GM21515 (cell line): ENCODE measurements at regions not wholly inside any gene's neighbourhood (a gene's known extent, or its start where the extent isn't known, plus 50 kb on each side); places are given as distances from the start of the nearest gene placed in this dataset.

Source experiments
- ATAC-seq: cut with Tn5 transposase; IDR thresholded peaks from one replicate; pipeline ENCODE4 v1.9.1; 2021; ENCODE audit not compliant: unreplicated experiment

GRCh38 chr4:96755569-96756484, 915.9 kb downstream of the PDHA2 start:
- no peak for ATAC-seq

- ATAC-seq, result no peak
Observed at GRCh38 chr4:96756584-96756983, 916.7 kb downstream of the PDHA2 start.

- ATAC-seq, result no peak
Observed at GRCh38 chr4:96763546-96763945, 923.7 kb downstream of the PDHA2 start.

- ATAC-seq, result no peak
Observed at GRCh38 chr4:96766359-96766758, 926.5 kb downstream of the PDHA2 start.

- ATAC-seq, result no peak
Observed at GRCh38 chr4:96767815-96768480, 928.1 kb downstream of the PDHA2 start.

- no peak for ATAC-seq
Observed at GRCh38 chr4:96775501-96775900, 935.6 kb downstream of the PDHA2 start.

- no peak for ATAC-seq
Observed at GRCh38 chr4:96776920-96777527, 937.1 kb downstream of the PDHA2 start.

- no peak for ATAC-seq
Observed at GRCh38 chr4:96784336-96784735, 944.4 kb downstream of the PDHA2 start.

GRCh38 chr4:96786306-96786705, 946.4 kb downstream of the PDHA2 start:
- ATAC-seq, result no peak

- ATAC-seq, result no peak
Observed at GRCh38 chr4:96787766-96788165, 947.9 kb downstream of the PDHA2 start.

- no peak for ATAC-seq
Observed at GRCh38 chr4:96809563-96809962, 969.7 kb downstream of the PDHA2 start.

GRCh38 chr4:96827086-96827485, 987.2 kb downstream of the PDHA2 start:
- no peak for ATAC-seq

GRCh38 chr4:96833831-96834230, 993.9 kb downstream of the PDHA2 start:
- no peak for ATAC-seq

GRCh38 chr4:96835991-96836390, 996.1 kb downstream of the PDHA2 start:
- no peak for ATAC-seq

- no peak for ATAC-seq
Observed at GRCh38 chr4:96839441-96839840, 999.5 kb downstream of the PDHA2 start.

- no peak for ATAC-seq
Observed at GRCh38 chr4:96841801-96842200, 1001.9 kb downstream of the PDHA2 start.

GRCh38 chr4:96844858-96845490, 1005.1 kb downstream of the PDHA2 start:
- ATAC-seq, result no peak

- ATAC-seq, result no peak
Observed at GRCh38 chr4:96845819-96846218, 1005.9 kb downstream of the PDHA2 start.

- ATAC-seq, result no peak
Observed at GRCh38 chr4:96874657-96875056, 1034.8 kb downstream of the PDHA2 start.

GRCh38 chr4:96879527-96879926, 1039.6 kb downstream of the PDHA2 start:
- no peak for ATAC-seq

- ATAC-seq, result no peak
Observed at GRCh38 chr4:96887857-96888256, 1048.0 kb downstream of the PDHA2 start.
